HG02973 (cell line): ENCODE measurements at regions not wholly inside any gene's neighbourhood (a gene's known extent, or its start where the extent isn't known, plus 50 kb on each side); places are given as distances from the start of the nearest gene placed in this dataset.

Experiments used
- ATAC-seq: cut with Tn5 transposase; IDR thresholded peaks from one replicate; pipeline ENCODE4 v1.9.1; 2021; ENCODE audit warnings: moderate library complexity; ENCODE audit not compliant: unreplicated experiment

DNA sequence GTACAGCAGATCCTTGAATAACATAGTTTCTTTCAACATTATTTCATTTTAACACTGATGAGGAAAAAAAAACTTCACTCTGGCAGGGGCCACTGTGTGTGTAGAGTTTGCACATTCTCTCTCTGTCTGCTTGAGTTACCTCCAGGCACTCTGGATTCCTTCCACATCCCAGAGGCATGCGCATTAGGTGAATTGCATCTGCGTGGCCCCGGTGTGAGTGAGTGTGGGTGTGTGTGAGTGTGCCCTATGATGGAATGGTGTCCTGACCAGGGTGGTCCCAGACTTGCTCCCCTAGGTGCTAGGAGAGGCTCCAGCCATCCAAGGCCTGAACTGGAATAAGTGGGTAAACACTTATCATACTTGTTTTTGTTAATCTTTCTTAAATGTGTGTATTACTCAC, 90.6 kb upstream of the LRIG3 start:
- no peak for ATAC-seq

DNA sequence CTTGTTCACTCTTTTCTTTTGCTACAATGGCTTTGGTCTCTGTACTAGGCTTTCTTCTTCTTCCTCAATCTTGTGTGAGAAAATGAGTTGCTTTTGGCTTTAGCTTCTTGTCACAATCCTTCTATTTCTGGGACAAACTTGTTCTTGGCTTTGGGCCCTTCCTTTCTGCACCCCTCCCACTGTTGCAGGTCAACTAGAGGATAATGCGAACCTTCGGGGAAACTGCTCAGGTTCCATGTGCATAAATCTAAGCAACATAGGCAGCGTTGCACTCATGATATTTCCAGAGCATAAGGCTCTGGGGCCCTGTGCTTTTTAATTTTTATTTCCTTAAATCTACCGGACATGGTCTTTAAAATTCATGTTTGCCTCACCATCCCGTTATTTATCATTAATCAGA, 89.8 kb upstream of the LRIG3 start:
- no peak for ATAC-seq

DNA sequence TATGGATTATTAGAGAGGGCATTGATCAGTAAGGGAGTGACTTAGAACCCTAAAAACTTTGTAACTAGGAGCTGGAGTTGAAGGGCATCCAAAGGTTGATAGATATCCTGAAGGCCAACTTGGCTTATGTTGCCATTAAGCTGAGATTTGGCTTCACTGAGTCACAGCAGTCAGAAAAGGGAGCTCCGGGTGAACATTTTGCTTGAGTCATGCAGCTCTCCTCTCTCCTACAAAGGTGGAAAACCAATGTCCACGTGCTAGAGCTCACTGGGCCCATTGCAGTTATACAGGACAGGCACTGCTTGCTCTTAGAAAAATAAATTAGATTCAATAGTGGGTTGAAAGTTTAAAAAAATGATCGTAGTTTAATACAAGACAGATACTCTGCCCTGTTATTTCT, 87.3 kb upstream of the LRIG3 start:
- ATAC-seq = no peak

DNA sequence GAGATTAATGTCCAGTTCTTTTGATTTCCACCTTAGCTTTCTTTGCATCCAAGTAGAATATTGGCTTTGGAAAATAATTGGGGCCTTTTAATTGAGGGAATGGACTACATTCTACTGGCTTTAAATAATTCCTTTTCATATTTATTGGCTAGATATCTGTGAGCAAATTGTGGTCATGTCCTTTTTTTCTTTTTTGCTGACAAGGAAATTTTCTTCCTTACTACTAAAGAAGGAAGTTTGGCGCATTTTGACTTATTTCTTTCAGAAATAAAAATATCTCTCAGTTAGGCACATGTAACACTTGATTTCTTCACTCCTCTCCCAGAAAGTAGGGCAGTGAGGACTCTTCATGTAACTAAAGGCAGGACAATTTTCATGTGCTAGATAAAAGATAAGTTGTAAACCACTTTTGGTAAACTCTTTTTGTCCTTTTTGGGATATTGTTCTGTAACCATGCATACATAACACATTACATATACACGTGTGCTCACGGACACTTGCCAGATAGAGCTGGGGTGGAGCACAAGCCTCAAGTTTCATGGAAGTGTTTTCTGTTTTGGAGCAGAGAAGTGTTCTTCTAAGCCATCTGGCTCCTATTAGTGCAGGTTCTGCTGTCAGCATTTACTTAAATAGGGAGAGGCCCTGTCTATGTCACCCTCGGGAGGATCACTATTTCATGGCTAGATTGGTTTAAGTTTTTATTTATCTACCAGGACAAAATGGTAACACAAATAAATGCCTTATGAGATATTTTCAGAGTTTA, 85.1 kb upstream of the LRIG3 start:
- ATAC-seq = no peak

- ATAC-seq = no peak
Observed at GRCh38 chr12:59004456-59004855, 84.2 kb upstream of the LRIG3 start.

- no peak for ATAC-seq
Observed at GRCh38 chr12:58995666-58996363, 75.5 kb upstream of the LRIG3 start.

DNA sequence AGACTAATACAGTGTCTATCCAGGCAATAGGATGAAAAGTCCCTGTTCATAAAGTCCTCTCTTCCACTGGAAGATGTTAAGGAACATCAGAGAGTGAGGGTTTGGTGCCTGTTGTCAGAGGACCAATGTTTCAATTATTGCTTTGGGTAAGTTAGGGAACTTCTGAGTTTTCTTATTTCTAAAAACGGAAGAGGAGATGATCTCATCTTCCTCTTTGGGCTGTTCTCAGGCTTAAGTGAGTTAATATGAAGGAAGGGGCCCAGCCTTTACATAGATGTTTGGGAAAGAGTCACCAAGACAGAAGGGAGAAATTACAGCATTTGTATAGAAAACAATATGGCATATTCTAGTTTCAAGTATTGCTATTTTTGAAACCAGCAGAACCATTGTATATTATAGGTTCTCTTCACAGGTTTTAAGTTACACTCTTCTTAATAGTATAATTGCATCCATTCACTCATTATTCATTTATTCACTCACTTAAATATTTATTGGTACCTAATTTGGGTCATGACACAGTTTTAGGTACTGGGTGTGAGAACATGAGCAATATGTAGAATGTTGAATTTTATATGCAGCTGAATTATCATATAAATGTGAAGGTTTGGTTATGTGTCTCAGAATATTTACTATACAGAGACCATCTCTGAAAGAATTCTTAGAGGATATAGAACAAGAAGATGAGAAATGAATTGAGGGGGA, 68.5 kb upstream of the LRIG3 start:
- ATAC-seq = no peak

- no peak for ATAC-seq
Observed at GRCh38 chr12:58981961-58982360, 61.7 kb upstream of the LRIG3 start.

DNA sequence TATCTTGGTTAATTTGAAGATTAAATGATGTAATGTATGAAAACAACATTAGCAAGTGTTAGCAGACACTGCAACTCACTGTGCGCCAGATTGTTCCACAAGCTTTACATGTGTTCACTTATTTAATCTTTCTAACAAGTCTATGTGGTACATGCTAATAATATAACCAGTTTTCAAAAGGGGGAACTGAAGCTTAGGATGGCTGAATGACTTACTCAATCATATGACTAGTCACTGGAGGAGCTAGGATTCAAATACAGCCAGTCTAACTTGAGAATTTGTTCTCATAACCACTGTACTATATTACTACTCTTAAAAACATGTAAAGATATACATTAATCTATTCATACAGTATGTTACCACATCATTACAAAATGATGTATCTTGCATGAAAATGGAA, 60.5 kb upstream of the LRIG3 start:
- no peak for ATAC-seq

DNA sequence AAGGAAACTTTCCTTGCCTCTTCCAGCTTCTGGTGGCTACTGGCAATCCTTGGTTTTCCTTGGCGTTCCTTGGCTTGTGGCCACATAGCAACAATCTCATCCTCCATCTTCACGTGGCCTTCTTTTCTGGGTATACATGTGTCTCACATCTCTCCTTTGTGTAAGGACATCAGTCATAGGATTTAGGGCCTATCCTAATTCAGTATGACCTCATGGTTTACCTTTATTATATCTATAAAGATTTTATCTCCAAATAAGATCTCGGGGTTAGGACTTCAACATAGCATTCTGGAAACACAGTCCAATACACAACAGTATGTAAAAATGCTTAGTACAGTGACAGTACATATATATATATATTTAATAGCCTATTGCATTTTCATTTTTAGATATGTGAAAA, 58.4 kb upstream of the LRIG3 start:
- ATAC-seq = no peak

DNA sequence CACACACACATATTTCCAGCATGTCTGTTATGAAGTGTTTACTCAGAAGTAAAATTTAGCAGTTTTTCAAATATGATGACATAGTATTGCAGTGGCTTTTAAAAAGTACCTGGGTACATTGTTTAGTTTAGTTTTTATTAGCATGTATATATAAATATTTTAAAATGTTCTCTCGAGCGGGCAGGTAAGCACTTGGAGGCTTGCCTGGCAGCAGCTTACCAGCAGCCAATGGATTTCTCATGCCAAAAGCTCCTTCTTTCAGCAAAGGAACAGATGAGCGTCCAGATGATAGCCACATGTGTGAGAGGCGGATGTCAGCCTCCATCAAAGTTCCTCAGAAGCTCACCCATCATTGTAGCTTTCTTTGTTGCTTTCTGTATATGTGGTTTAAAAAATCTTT, 57.2 kb upstream of the LRIG3 start:
- ATAC-seq = no peak

GRCh38 chr12:58976146-58976545, 55.8 kb upstream of the LRIG3 start:
- no peak for ATAC-seq
